ENCODE measurements at regions not wholly inside any gene's neighbourhood (a gene's known extent, or its start where the extent isn't known, plus 50 kb on each side); places are given as distances from the start of the nearest gene placed in this dataset.
"Not testable (repeated sequence)": the region's sequence is repeated elsewhere in the genome, so short reads cannot be mapped to it uniquely, and the experiment has no call there.

DNA sequence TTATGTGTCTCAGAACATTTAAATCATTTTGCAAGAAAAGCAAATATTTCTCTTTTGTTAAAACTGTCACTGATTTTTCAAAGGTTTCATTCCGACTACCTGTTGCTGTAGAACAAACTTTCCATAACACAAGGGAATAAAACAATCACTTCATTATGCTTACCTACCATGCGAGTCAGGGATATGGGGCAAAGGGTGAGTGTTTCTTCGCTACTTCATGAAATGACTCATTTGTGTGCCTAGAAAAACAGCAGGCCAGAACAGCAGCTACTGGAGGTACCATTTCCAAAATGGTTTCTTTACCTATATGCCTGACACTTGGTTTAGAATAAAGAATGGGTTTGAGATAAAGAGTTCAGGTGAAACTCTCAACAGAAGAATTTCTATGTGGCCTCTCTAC is 712.5 kb downstream of the PLOD2 start:
- no peak for ATAC-seq
- intact Hi-C loops (cut with DNase I) = no loop called here
- DNase-seq = no peak

DNA sequence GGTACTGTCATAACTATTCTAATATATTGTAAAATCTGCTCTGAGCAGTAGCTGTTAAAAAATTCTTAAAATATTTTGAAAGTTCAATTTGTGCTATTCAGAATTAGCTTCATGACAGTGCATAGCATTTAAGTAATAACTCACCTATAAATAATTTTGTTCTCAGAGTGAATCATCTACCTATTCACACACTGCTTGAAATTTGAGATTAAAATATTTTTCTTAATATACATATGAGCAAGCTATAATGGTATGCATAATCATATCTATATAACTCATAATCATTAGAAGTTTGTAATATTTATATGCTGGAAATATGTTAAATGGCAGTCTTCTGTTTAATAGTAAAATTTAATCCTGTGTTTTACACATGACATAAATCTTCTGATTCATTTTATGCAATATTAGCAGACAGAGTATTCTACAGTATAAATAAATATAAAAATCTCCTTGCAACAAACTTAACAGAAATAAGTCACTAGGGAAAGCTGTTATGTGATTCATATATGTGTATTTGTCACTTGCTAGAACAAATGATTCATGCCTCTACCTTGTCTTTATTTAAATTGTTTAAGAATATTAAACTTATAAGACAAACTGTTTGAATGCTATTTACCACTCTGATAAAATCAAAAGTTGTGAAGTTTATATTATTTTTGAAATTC is 710.8 kb downstream of the PLOD2 start:
- ATAC-seq = no peak
- intact Hi-C loops (cut with DNase I) = no loop called here
- DNase-seq = no peak

DNA sequence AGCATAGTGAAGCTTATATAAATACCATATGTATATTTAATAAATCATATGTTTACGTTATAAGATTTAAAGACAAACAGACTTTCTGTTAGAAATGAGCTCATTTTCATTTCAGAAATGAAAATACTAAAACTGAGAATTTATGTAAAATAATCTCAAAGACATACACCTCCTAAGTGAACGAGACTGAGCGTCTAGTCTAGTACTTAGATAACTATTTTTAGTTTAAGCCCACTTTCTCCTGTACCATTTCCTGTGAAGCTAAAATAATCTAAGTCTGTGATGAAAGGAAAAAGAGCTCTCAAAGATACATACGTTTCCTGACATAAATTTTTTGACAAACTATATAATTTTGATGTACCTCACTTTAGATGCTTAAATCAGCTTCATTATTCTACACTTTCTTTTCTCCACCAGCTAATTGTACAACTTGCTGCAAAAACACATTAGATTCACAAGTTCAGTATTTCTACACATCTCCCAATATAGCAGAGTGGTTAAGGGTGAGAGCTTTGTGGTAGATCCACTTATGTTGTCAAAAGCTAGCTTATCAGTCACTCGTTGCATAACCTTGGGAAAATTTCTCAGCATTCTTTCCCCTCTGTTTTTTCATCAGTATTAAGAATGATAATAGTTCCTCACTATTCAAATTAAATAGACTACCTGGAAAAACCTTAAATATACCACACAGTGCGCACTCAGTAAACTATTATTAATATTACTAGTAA is 703.0 kb downstream of the PLOD2 start:
- no peak for DNase-seq
- no peak for ATAC-seq
- intact Hi-C loops (cut with DNase I) = no loop called here

DNA sequence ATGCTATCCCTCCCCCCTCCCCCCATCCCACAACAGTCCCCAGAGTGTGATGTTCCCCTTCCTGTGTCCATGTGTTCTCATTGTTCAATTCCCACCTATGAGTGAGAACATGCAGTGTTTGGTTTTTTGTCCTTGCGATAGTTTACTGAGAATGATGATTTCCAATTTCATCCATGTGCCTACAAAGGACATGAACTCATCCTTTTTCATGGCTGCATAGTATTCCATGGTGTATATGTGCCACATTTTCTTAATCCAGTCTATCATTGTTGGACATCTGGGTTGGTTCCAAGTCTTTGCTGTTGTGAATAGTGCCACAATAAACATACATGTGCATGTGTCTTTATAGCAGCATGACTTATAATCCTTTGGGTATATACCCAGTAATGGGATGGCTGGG is 701.3 kb downstream of the PLOD2 start:
- DNase-seq; intact Hi-C loops (cut with DNase I); ATAC-seq: not testable (repeated sequence)

DNA sequence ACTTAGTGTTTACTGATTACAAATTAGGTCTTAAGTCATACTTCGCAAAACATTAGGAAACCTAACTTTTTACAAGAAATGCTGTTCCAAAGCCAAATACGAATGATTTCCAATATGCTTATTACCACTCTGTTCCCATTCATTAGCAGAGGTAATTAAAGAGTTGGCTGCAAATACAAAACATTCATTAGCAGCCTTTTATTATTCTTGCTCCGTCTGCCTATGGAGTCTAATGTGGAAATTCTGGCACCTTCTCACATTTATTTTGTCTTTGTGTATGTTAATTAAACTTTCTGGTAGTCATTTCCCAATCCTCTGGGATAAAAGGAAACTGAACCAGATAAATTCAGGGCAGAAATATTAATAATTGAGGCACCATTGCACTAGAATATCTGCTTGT is 689.0 kb downstream of the PLOD2 start:
- intact Hi-C loops (cut with DNase I) = no loop called here
- no peak for ATAC-seq
- DNase-seq = no peak

DNA sequence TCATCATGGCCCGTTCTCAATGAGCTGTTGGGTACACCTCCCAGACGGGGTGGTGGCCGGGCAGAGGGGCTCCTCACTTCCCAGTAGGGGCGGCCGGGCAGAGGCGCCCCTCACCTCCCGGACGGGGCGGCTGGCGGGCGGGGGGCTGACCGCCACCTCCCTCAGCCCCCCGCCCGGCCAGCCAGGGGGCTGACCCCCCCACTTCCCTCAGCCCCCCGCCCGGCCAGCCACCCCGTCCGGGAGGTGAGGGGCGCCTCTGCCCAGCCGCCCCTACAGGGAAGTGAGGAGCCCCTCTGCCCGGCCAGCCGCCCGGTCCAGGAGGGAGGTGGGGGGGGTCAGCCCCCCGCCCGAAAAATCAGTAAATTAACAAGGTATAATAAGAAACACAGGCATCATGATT is 678.2 kb downstream of the PLOD2 start:
- intact Hi-C loops (cut with DNase I); ATAC-seq; DNase-seq: not testable (repeated sequence)

DNA sequence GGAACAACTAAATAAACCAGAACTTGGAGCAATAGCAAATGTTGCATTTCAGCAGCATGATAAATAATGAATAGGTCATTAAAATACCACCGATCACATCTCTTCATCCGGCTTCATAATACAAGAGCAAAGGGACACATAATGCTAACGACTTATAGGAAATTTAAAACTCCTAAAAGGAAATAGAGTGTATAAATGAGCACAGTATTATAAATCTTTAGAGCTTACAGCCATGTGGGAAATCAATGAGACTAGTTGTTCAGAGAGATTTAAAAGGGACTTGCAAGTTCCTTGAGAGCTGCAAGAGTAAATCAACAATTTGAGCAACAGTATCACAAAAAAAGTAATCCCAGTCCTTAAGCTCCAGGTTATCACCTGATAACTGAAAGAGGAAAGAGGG is 677.0 kb downstream of the PLOD2 start:
- intact Hi-C loops (cut with DNase I) = no loop called here
- DNase-seq (no peak), ATAC-seq (no peak)

DNA sequence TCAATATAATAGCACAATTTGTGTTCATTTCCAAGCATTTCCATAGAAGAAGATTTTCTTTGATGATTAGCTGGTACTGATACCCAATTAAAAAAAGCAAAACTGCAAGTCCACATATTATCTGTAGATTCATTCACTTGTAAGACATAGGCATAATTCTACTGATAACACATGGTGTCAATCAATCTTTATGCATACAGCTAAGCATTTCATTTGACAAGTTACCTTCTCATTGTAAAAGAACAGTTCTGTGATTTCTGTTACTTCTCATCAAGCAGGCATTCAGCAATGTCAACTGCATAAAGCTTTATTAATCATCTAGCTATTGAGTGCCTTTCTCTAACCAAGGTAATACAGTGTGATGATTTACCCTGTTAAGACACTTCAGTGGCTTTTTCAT is 672.0 kb downstream of the PLOD2 start:
- no peak for ATAC-seq
- DNase-seq = no peak
- intact Hi-C loops (cut with DNase I) = no loop called here

DNA sequence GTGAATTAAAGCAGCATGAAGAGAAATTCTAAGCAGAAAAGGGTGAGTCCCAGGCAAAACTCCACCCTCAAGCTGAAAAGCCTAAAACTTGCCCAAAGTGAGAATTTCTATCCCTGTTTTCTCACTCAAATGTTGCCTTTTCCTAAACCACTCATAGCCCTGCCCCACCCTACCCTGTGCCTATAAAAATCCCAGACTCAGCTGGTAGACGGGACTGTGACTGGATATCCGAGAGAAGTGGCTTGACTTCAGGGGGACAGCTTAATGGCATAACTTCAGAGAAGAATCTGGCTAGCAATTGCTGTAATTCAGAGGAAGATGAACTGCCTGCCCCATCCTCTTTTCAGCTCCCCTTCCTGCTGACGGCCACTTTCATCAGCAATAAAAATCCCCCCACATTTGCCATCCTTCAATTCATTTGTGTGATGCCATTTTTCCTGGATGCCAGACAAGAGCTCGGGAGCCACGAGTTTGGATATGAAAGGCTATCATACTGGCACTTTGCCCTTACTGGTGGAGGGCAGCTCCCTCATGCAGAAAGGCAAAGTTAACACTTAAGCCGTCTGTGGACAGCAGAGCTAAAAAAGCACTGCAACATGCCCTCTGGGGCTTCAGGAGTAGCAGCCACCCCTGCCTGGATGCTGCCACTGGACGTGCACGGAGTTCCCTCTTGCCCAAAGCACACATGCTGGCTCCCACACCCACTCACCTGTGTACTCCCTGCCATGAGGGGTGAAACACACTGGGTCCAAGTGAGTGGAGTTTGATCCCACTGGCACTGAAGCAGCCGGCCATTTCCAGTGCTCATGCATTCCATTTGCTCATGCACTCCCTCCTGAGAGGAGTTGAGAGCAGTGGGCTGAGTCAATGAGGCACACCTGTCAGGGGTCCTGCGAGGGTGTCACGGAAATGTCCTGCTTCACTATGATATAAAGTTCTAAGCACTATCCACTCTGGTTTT is 670.6 kb downstream of the PLOD2 start:
- ATAC-seq (no peak), DNase-seq (no peak)
- intact Hi-C loops (cut with DNase I) = no loop called here

DNA sequence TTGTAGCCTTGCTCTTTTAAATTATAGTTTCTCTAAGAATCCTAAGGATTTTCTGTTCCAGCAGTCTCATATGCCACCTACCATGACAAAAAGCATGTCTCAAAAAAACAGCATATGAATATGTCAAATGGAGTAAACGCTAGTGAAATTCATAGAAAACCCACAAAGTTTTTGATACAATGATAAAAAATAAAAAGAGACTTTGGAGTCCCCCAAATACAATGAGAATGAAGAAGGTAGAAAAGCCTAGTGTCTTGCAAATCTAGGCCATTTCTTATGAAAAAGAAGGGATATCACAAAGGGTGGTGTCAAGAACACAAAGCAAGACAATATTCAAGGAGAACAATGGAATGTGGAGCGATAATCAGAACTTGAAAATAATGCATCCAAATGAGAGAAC is 668.5 kb downstream of the PLOD2 start:
- DNase-seq (no peak), ATAC-seq (no peak)
- intact Hi-C loops (cut with DNase I) = no loop called here

DNA sequence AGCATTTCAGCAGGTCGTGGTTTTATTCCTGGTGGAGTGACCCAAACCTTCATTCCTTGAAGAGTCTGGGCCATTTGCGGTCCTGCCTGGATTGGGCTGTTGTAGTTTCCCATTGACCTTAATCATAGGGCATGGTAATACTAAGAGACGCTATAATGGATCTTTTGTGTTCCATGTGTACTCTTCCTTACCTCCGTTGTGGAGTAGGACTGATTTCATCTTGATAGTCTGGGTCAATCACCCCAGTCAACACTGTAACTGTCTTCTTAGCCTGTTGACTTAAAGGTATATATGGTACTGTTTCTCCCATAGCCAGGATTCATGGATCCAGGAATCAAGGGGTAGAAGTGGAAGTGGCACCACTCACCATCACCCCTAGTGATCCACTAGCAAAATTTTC is 643.6 kb downstream of the PLOD2 start:
- intact Hi-C loops (cut with DNase I); ATAC-seq; DNase-seq: not testable (repeated sequence)

DNA sequence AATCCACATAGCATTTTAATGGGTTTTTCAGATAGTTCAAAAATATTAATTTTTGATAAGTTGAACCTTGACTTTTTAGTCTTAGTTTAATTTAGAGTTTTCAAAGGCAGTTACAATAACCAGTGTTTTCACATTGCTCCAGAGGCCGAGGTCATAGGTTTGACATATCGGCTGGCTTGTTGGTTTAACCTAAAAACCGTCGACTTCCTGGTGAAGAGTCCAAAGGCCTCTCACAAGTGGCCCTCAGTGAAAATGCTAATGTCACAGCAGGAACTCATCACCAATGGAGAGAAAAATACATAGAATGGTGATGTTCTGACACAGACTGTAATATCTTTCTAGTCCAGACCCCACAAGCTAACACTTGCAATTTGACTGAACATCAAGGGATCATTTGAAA is 642.3 kb downstream of the PLOD2 start:
- no peak for ATAC-seq
- DNase-seq = no peak
- intact Hi-C loops (cut with DNase I) = no loop called here

DNA sequence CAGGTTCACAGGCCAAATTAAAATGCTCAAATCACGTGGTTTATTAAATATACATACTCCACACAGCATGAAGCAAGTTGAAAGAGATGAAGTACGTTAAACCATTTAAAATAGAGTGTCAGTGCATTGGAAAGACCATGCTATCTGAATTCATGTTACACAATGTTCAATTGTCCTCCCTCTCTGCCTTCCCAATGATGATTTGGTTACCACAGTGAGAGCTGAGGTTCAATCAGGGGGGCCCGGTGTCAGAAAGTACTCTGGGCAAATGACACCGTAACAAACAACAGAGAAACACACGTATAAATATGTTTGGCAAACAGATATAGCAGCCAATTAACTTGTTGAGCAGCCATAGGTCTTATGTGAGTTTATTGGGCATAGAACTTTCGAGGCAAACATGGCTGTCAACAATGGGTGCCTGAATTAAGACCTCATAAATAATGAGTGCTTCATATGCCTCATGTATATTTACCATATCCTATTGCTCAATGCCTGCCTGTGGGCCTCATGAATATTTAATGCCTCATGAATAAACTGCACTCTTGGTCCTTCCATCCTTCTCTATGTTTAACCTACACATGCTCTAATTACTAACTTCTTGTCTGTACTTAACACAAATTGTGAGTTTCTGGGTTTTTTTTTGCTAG is 641.5 kb downstream of the PLOD2 start:
- ATAC-seq = no peak
- DNase-seq = no peak
- intact Hi-C loops (cut with DNase I) = no loop called here

DNA sequence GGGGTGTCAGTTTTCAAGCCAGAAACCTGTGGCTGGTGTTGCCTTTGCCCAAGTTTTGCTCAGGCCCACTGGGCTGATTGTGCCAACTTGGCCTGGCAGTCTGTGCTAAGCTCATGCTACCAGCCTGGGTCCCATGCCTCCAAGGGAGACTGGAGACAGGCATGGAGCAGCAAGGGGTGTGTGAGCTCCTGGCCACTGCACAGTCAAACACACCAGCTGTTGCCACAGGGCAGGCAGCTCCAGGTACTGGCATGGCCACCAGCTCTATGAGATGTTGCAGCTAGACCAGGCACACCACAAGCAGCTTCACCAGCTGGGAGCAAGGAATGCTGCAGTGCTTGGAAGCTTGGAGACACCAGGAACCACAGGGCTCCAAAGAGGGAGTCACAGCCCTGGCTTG is 638.8 kb downstream of the PLOD2 start:
- ATAC-seq = no peak
- intact Hi-C loops (cut with DNase I) = no loop called here
- DNase-seq = no peak

DNA sequence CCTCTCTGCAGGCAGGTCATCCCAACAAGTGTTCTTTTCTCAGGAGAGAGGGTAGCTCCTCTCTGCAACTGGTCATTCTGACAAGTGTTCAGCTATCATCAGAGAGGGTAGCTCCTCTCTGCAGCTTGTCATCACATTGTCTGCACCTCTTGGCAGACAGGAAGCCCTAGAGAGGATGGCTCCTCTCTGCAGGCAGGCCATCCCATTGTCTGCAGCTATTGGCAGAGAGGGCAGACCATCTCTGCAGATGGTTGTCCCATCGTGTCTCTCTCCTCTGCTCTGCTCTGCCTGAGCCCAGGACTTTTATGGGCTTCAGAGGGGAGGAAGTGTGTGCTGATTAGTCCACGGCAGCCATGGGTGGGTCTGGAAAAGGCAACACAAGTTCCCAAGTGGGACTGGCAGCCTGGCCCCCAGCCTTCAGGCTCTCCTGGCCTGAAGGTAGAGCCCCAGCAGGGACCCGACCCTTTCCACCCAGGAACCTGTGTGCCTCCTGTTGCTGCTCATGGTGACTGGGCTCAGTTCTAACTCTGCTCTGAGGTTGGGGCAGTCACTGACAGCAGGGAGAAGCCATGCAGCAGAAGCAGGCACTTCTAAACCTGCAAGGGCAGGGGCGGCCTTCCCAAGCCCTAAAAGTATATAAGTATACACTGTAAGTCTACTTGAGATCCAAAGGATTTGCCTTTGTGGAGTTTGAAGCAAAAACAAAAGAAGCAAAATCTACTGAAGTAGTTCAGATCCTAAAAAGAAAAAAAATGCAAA is 637.9 kb downstream of the PLOD2 start:
- ATAC-seq = no peak
- DNase-seq = no peak

DNA sequence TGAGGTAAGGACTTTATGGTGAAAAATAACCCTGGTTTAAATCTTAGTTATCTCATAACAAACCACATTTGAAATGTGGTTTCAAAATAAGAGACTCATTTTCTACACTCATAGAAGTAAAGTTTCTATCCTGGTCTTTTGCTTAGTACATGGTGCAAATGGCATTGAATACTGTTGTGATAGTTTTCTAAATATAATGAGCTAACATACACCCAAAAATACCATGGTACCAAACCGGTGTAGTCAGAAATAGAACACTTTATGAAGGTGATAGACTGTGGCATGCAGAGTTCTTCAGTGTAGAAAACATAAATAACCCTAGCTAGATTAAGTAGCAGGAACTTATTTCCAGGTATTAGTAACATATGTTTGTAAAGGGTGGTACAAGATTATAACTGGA is 629.4 kb downstream of the PLOD2 start:
- intact Hi-C loops (cut with DNase I) = no loop called here
- ATAC-seq (no peak), DNase-seq (no peak)

More for the DNA sequence above, 637.9 kb downstream of the PLOD2 start:
- intact Hi-C loops (cut with DNase I) = no loop called here

DNA sequence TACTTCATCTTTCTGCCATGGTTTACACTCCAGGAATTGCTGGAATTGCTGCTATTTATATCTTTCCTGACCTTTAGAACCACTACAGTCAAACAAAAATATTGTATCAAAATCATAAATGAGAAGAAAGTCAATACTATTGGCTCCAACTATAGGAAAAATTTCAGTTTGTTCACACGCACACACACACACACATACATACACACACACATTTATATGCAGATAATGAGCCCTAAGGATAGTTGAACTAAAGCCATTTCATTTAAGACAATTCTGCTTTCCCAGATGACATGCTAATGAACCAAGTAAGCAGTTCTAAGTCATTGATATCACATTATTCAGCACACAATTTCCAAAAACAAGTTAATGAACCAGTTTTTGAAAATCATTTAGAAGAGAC is 627.3 kb downstream of the PLOD2 start:
- intact Hi-C loops (cut with DNase I) = no loop called here
- no peak for ATAC-seq
- no peak for DNase-seq

DNA sequence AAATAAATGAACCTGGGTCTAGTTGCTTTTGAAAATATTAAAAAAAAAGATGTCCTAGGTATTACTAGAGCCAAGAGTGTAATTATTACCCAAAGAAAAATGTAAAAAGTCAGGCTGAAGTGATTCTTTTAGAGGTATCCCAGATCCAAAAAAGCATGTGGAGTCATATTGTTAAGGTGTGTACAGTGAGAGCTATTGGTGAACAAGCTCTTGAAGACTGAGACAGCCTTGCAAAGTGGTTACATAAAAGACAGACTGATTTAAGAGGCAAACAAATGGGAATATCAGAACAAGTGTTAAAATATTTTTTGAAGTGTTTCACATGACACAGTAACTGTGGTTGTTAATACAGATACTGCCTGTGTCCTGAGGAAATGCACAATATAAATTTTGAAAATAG is 624.5 kb downstream of the PLOD2 start:
- DNase-seq (no peak), ATAC-seq (no peak)
- intact Hi-C loops (cut with DNase I) = no loop called here

DNA sequence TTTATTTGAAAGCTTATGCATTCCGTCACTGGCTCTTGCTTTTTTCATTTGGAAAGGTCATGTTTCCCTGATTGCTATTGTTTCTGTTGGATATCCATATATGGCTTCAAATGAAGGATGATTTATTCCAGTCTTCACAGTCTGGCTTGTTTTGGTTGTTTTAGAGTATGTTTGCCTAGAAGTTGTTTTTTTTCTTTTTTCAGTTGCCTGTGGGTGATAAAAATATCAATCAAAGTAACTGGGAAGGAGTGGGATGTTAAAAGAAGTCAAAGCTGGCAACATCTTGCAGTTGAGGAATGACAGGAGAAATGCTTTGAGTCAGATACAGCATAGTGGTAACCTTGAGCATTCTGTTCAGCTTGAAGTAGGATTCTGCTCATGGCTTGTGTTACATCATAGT is 610.5 kb downstream of the PLOD2 start:
- intact Hi-C loops (cut with DNase I) = no loop called here
- DNase-seq = no peak
- ATAC-seq = no peak

All from left cardiac atrium (tissue), 4 donors.